Activated T-cell treated with anti-CD3 and anti-CD28 coated beads, Interleukin-2, amount 50 U/mL, for 72 hours (primary cell): ENCODE measurements at regions not wholly inside any gene's neighbourhood (a gene's known extent, or its start where the extent isn't known, plus 50 kb on each side); places are given as distances from the start of the nearest gene placed in this dataset.

Source experiments
- ATAC-seq, 2 donors: fragments of 150-1000 bp; cut with Tn5 transposase; replicated peaks in 1 of 2; 2 replicates each; pipeline ENCODE4 v1.10.0; 2021; ENCODE audit warnings: moderate library complexity in 2 of 2, mild to moderate bottlenecking in 1 of 2
- DNase-seq, 2 donors: peaks; one replicate each; pipeline ENCODE4 v3.0.0; 2021 to 2022; ENCODE audit warnings: mixed read lengths in 1 of 2
- H3K27ac Mint-ChIP-seq: one replicate; pipeline ENCODE4 v1.8.0; 2022; ENCODE audit warnings: mild to moderate bottlenecking, moderate library complexity, mixed read lengths
- H3K27me3 Mint-ChIP-seq: one replicate; pipeline ENCODE4 v1.8.0; 2022; ENCODE audit warnings: low read depth, mixed read lengths
- H3K36me3 Mint-ChIP-seq, 2 donors: one replicate each; pipeline ENCODE4 v1.8.0; 2022; ENCODE audit warnings: mixed read lengths in 2 of 2, mild to moderate bottlenecking in 1 of 2; ENCODE audit not compliant: insufficient read depth in 2 of 2
- H3K4me1 Mint-ChIP-seq: one replicate; pipeline ENCODE4 v1.8.0; 2022; ENCODE audit warnings: low read depth, mixed read lengths
- H3K4me3 Mint-ChIP-seq, 2 donors: one replicate each; pipeline ENCODE4 v1.8.0; 2022; ENCODE audit warnings: mild to moderate bottlenecking in 2 of 2, mixed read lengths in 2 of 2, moderate library complexity in 2 of 2
- H3K9me3 Mint-ChIP-seq, 2 donors: one replicate each; pipeline ENCODE4 v1.8.0; 2022; ENCODE audit warnings: mixed read lengths in 2 of 2

DNA sequence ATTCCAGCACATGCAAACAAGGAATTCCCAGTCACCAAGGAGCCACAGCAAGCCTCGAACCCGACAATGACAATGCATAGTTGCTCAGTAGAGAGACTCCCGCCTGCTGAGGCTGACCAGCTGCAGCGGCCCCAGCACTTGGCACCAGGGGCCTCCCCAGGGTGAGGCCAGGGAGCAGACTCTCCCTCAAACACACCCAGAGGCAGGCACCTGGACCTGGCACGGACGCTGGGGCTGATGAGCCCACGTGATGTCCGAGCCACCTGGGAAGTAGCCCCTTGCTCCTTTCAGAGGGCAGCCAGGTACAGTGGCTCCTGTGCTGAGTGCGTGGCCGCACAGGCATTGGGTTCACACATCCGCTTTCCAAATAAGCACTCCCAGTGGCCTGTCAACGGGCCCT is 315.9 kb upstream of the TGFBR2 start:
- ATAC-seq (no peak), DNase-seq (no peak)
- H3K36me3 Mint-ChIP-seq, result peaks cover 0 to 2% of the 10 kb centered on the region in 2 donors
- no peak overlapping the region for H3K4me3 Mint-ChIP-seq
- no peak overlapping the region for H3K27ac Mint-ChIP-seq
- H3K27me3 Mint-ChIP-seq, result no peaks in the 10 kb centered on the region
- H3K4me1 Mint-ChIP-seq, result peaks cover 49% of the 10 kb centered on the region
- no peaks in the 10 kb centered on the region for H3K9me3 Mint-ChIP-seq

GRCh38 chr3:30292192-30292893 is 314.1 kb upstream of the TGFBR2 start:
- peaks cover 0 to 2% of the 10 kb centered on the region in 2 donors for H3K36me3 Mint-ChIP-seq
- ATAC-seq (peak; percentile 41 to 71), DNase-seq (no peak)
- H3K4me1 Mint-ChIP-seq, result peaks cover 30% of the 10 kb centered on the region
- H3K9me3 Mint-ChIP-seq, result no peaks in the 10 kb centered on the region
- peak overlapping the region in 1 of 2 donors; percentile 2 for H3K4me3 Mint-ChIP-seq
- H3K27ac Mint-ChIP-seq, result no peak overlapping the region
- no peaks in the 10 kb centered on the region for H3K27me3 Mint-ChIP-seq

GRCh38 chr3:30293621-30294240 is 312.7 kb upstream of the TGFBR2 start:
- DNase-seq (no peak), ATAC-seq (no peak)
- Mint-ChIP-seq H3K9me3 (no peaks in the 10 kb centered on the region), H3K4me3 (no peak overlapping the region), H3K4me1 (peaks cover 29% of the 10 kb centered on the region), H3K36me3 (peaks cover 0 to 2% of the 10 kb centered on the region in 2 donors), H3K27ac (no peak overlapping the region), H3K27me3 (no peaks in the 10 kb centered on the region)

DNA sequence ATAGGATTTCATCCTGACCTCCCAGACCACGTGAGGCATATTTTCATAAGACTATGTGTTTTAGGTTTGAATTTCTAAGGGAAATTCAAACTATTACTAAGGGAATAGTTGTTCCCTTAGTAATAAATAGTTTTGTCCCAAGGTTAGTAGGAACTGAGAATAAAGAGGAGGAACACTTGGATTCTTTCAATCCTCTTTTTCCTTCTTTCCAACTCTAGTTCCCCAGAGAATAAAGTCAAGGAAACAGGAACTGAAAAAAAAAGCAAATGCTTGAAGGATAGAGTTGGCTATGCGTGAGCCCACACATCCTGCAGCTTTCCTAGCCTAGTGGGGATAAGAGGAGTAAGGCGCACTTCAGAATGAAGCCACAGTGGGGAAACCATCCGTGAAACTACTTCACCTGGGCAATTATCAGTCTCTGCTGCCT is 312.1 kb upstream of the TGFBR2 start:
- Mint-ChIP-seq H3K4me3 (no peak overlapping the region), H3K4me1 (peaks cover 24% of the 10 kb centered on the region), H3K27ac (no peak overlapping the region), H3K9me3 (no peaks in the 10 kb centered on the region), H3K27me3 (no peaks in the 10 kb centered on the region), H3K36me3 (peaks cover 0 to 2% of the 10 kb centered on the region in 2 donors)
- DNase-seq, result no peak
- no peak for ATAC-seq

GRCh38 chr3:30297112-30297511 is 309.3 kb upstream of the TGFBR2 start:
- peaks cover 0 to 1% of the 10 kb centered on the region in 2 donors for H3K36me3 Mint-ChIP-seq
- H3K9me3 Mint-ChIP-seq, result no peaks in the 10 kb centered on the region
- ATAC-seq, result no peak

GRCh38 chr3:30299674-30300385 is 306.6 kb upstream of the TGFBR2 start:
- Mint-ChIP-seq H3K36me3 (peaks cover 4% of the 10 kb centered on the region in 2 donors), H3K27ac (no peak overlapping the region), H3K27me3 (no peaks in the 10 kb centered on the region), H3K4me1 (peaks cover 21% of the 10 kb centered on the region), H3K4me3 (no peak overlapping the region), H3K9me3 (peaks cover 3 to 4% of the 10 kb centered on the region in 2 donors)
- DNase-seq (no peak), ATAC-seq (no peak)

More at GRCh38 chr3:30297112-30297511, 309.3 kb upstream of the TGFBR2 start:
- H3K27me3 Mint-ChIP-seq, result no peaks in the 10 kb centered on the region
- no peak overlapping the region for H3K4me3 Mint-ChIP-seq
- peaks cover 26% of the 10 kb centered on the region for H3K4me1 Mint-ChIP-seq
- H3K27ac Mint-ChIP-seq, result no peak overlapping the region
- DNase-seq, result no peak

DNA sequence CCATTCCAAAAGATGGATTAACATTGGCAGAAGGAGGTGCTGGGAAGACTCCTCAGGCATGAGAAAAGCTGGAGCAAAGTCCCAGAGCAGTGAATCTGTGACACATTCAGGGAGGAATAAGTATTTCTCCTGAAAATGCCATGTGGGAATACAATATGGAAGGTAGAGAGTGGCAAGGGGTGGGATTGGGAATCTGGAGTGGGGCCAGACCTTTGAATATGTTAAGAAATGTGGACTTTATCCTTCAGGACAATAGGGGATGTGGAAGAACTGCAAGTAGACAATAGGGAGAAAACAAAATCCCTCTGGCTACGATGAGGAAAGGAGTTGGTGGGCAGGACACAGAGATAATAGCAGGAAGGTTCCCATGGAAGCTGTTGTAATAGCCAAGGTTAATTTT is 305.6 kb upstream of the TGFBR2 start:
- peaks cover 21% of the 10 kb centered on the region for H3K4me1 Mint-ChIP-seq
- no peak overlapping the region for H3K4me3 Mint-ChIP-seq
- H3K27me3 Mint-ChIP-seq, result no peaks in the 10 kb centered on the region
- DNase-seq, result no peak
- no peak overlapping the region for H3K27ac Mint-ChIP-seq
- H3K9me3 Mint-ChIP-seq, result peaks cover 4 to 5% of the 10 kb centered on the region in 2 donors
- no peak for ATAC-seq
- H3K36me3 Mint-ChIP-seq, result peaks cover 4% of the 10 kb centered on the region in 2 donors

DNA sequence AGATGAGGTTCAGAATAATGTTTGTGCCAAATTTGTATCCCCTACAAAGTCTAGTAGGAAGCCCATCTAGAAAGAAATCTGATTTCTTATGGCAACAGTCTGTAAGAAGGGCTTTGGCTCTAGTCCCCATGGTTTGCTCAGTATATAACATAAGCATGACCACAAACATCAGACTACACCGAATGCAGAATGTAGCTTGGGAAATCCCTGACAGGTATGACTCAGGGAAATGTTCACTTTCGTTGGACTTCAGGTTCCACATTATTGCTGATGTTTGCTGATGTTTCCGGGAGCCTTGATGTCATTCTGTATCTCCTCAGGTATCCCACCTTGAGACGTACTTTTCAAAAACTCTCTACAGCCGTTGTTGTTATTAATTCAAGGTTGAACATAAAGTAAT is 304.4 kb upstream of the TGFBR2 start:
- peak; percentile 98 for ATAC-seq
- peaks cover 7 to 11% of the 10 kb centered on the region in 2 donors for H3K36me3 Mint-ChIP-seq
- DNase-seq, result peak; percentile 12 to 19
- no peaks in the 10 kb centered on the region for H3K27me3 Mint-ChIP-seq
- H3K27ac Mint-ChIP-seq, result no peak overlapping the region
- H3K4me1 Mint-ChIP-seq, result peaks cover 21% of the 10 kb centered on the region
- no peak overlapping the region for H3K4me3 Mint-ChIP-seq
- peaks cover 10 to 11% of the 10 kb centered on the region in 2 donors for H3K9me3 Mint-ChIP-seq

DNA sequence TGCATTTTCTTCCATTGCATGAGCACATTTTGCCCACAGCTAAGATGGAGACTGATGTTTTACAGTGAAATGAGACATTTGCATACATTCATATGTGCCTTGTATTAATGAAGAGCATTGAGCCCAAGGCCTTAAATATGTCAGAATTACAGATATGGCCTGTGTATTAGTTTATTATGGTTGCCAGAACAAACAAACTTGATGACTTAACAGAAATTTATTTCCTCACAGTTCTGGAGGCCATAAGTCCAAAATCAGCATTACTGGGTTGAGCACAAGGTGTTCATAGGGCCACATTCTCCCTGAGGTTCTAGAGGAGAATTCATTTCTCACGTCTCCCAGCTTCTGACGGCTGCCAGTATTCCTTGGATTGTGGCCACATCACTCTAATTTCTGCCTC is 302.6 kb upstream of the TGFBR2 start:
- Mint-ChIP-seq H3K27ac (no peak overlapping the region), H3K27me3 (no peaks in the 10 kb centered on the region), H3K4me1 (peaks cover 21% of the 10 kb centered on the region), H3K4me3 (no peak overlapping the region), H3K36me3 (peaks cover 7 to 11% of the 10 kb centered on the region in 2 donors), H3K9me3 (peaks cover 10 to 11% of the 10 kb centered on the region in 2 donors)
- DNase-seq, result no peak
- ATAC-seq, result no peak

DNA sequence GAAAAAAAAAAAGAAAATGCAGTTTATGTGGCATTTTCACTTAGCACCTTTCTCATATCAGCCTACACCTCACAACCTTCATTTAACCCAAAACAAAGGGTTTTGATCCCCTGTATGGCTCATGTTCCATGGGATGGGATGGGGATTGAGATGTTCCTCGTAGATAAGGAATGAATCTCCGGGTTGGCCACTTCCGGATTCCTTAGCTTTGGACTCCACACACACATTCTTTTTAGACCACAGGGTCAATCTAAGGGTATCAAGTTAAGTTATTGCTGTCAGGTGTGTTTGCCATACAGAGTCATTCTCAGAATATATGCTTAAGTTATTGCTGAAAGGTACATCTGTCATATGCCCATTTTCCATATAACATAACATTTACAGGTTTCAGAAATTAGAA is 301.4 kb upstream of the TGFBR2 start:
- no peak overlapping the region for H3K4me3 Mint-ChIP-seq
- H3K4me1 Mint-ChIP-seq, result peaks cover 15% of the 10 kb centered on the region

GRCh38 chr3:30306896-30307295 is 299.5 kb upstream of the TGFBR2 start:
- Mint-ChIP-seq H3K4me3 (no peak overlapping the region), H3K27ac (no peak overlapping the region), H3K9me3 (peaks cover 10 to 13% of the 10 kb centered on the region in 2 donors), H3K4me1 (peaks cover 5% of the 10 kb centered on the region), H3K36me3 (peaks cover 7 to 11% of the 10 kb centered on the region in 2 donors), H3K27me3 (no peaks in the 10 kb centered on the region)
- DNase-seq (no peak), ATAC-seq (no peak)

More for the DNA sequence above, 301.4 kb upstream of the TGFBR2 start:
- ATAC-seq (no peak), DNase-seq (no peak)
- H3K27ac Mint-ChIP-seq, result no peak overlapping the region
- peaks cover 7 to 11% of the 10 kb centered on the region in 2 donors for H3K36me3 Mint-ChIP-seq
- peaks cover 10 to 11% of the 10 kb centered on the region in 2 donors for H3K9me3 Mint-ChIP-seq
- no peaks in the 10 kb centered on the region for H3K27me3 Mint-ChIP-seq

DNA sequence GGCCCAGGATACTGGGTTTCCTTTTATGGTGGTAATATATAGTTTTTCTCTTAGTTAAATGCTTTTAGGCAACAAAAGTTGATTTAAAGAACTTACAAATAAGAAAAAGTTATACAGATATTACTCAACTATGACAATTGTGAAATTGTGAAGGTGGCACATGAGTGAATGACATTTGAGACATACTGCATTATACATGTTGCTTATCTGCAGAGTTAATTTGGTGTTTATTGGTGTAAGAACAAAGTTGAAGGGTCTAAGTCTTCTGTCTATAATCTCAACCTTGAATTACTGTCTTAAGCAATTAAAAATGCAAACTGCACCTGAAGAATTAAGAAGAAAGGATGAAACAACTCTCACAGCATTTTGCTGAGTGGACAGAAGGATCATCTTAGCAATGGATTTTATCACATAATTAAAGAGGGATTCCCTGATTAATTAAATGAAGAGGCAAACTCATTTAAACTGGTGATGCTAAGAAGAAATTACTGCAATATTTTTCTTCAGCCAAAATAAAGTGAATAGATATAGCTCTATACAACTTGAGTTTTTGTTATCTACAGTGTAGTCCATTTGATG is 298.9 kb upstream of the TGFBR2 start:
- Mint-ChIP-seq H3K27me3 (no peaks in the 10 kb centered on the region), H3K4me3 (no peak overlapping the region), H3K9me3 (peaks cover 10 to 13% of the 10 kb centered on the region in 2 donors), H3K36me3 (peaks cover 7 to 11% of the 10 kb centered on the region in 2 donors), H3K27ac (no peak overlapping the region), H3K4me1 (no peaks in the 10 kb centered on the region)
- DNase-seq (no peak), ATAC-seq (no peak)

DNA sequence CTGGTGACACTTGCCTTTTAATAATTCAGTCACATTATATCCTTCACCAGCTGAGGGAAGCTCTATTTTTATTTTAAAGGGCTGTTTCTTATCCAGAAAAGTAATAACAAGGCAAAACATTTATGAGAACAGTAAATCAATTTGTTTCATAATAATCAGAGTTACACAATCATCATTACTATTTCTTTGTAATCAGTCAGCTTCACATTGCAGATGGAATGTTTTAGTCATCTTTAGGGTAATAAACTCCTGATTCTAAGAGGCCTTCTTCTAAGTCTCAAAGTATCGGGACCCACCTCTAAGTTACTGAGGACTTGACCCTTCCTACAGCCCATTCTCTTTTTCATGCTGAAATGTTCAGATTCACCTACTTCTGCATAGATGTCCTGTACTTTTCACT is 298.3 kb upstream of the TGFBR2 start:
- Mint-ChIP-seq H3K27me3 (no peaks in the 10 kb centered on the region), H3K36me3 (peaks cover 7 to 11% of the 10 kb centered on the region in 2 donors), H3K4me1 (no peaks in the 10 kb centered on the region), H3K4me3 (no peak overlapping the region), H3K27ac (no peak overlapping the region), H3K9me3 (peaks cover 10 to 13% of the 10 kb centered on the region in 2 donors)
- DNase-seq (no peak), ATAC-seq (no peak)
